ENCODE measurements at regions not wholly inside any gene's neighbourhood (a gene's known extent, or its start where the extent isn't known, plus 50 kb on each side); places are given as distances from the start of the nearest gene placed in this dataset.
A peak's percentile ranks its signal among the peaks of the same experiment; 100 is the strongest.

- peak in 5 of 7 donors; percentile 20 to 46 (median 26) for DNase-seq
- H3K9me3 ChIP-seq (replicated peaks in 1 of 3) = no peaks in the 10 kb centered on the region
- 52 to 58% (median 54%) methylated on average over 12 to 13 of the region's 13 CpGs for WGBS, 4 donors
- no peaks in the 10 kb centered on the region for H3K36me3 ChIP-seq (replicated peaks in 1 of 2)
- TF ChIP-seq POLR2A (IDR thresholded peaks at IDR 0.05) (no peak), CTCF (IDR thresholded peaks at IDR 0.05) (no peak)
- no peak overlapping the region for H3K4me3 ChIP-seq
- H3K27me3 ChIP-seq = peaks cover 6% of the 10 kb centered on the region
- intact Hi-C loops (cut with DNase I) = no loop called here
- H3K27ac ChIP-seq = no peak overlapping the region
- H3K4me1 ChIP-seq (replicated peaks in 1 of 2) = no peaks in the 10 kb centered on the region
Observed at GRCh38 chr10:118447478-118448270, 105.5 kb upstream of the FAM204A start.

- TF ChIP-seq POLR2A (IDR thresholded peaks at IDR 0.05) (no peak), CTCF (IDR thresholded peaks at IDR 0.05) (no peak)
- Histone ChIP-seq H3K4me1 (replicated peaks in 1 of 2) (no peaks in the 10 kb centered on the region), H3K4me3 (no peak overlapping the region), H3K27me3 (peaks cover 6% of the 10 kb centered on the region), H3K27ac (no peak overlapping the region), H3K36me3 (replicated peaks in 1 of 2) (no peaks in the 10 kb centered on the region), H3K9me3 (replicated peaks in 1 of 3) (no peaks in the 10 kb centered on the region)
- WGBS, 4 donors = 53 to 91% (median 82%) methylated on average over 1 of the region's 1 CpG
- no peak for DNase-seq
- intact Hi-C loops (cut with DNase I) = no loop called here
Observed at GRCh38 chr10:118445535-118445934, 103.4 kb upstream of the FAM204A start.

- intact Hi-C loops (cut with DNase I) = no loop called here
- no peak overlapping the region for H3K27ac ChIP-seq
- no peaks in the 10 kb centered on the region for H3K4me1 ChIP-seq (replicated peaks in 1 of 2)
- H3K36me3 ChIP-seq (replicated peaks in 1 of 2) = no peaks in the 10 kb centered on the region
- DNase-seq = no peak
- 52 to 70% (median 58%) methylated on average over 2 of the region's 2 CpGs for WGBS, 4 donors
- no peak overlapping the region for H3K4me3 ChIP-seq
- TF ChIP-seq CTCF (IDR thresholded peaks at IDR 0.05) (no peak), POLR2A (IDR thresholded peaks at IDR 0.05) (no peak)
- H3K27me3 ChIP-seq = peaks cover 5% of the 10 kb centered on the region
- H3K9me3 ChIP-seq (replicated peaks in 1 of 3) = no peaks in the 10 kb centered on the region
Observed at GRCh38 chr10:118444069-118444468, 101.9 kb upstream of the FAM204A start.

GRCh38 chr10:118442032-118442431 lies 99.9 kb upstream of the FAM204A start:
- Histone ChIP-seq H3K9me3 (replicated peaks in 1 of 3) (no peaks in the 10 kb centered on the region), H3K27ac (no peak overlapping the region), H3K4me1 (replicated peaks in 1 of 2) (no peaks in the 10 kb centered on the region), H3K27me3 (peaks cover 8% of the 10 kb centered on the region), H3K36me3 (replicated peaks in 1 of 2) (no peaks in the 10 kb centered on the region), H3K4me3 (no peak overlapping the region)
- 63 to 73% (median 67%) methylated on average over 3 of the region's 3 CpGs for WGBS, 4 donors
- no peak for TF ChIP-seq POLR2A (IDR thresholded peaks at IDR 0.05)
- no peak for TF ChIP-seq CTCF (IDR thresholded peaks at IDR 0.05)
- intact Hi-C loops (cut with DNase I) = no loop called here
- DNase-seq = no peak

All from adrenal gland (tissue), 9 donors.